SK-N-SH (cell line): ENCODE measurements at regions not wholly inside any gene's neighbourhood (a gene's known extent, or its start where the extent isn't known, plus 50 kb on each side); places are given as distances from the start of the nearest gene placed in this dataset.
A peak's percentile ranks its signal among the peaks of the same experiment; 100 is the strongest.

Experiments used
- CTCF ChIA-PET: fragments of 300-600, 350-600 bp; formaldehyde crosslinking; extraction: SDS; loops from one replicate; lab custom pipeline; 2021; lab: Yijun Ruan, JAX
- POLR2A ChIA-PET: fragments of 350-600 bp; sonication (Branson Sonifier 250); formaldehyde crosslinking; extraction: SDS; loops from one replicate; lab custom pipeline; 2020; ENCODE audit warnings: antibody characterized with exemption, inconsistent platforms; lab: Yijun Ruan, JAX
- DNase-seq: peaks from one replicate; pipeline ENCODE4 v3.0.0; 2012
- H2AFZ ChIP-seq: fragments of 200-600 bp; sonication (generic); 2 replicates; pipeline ENCODE4 v1.8.1; 2016; ENCODE audit warnings: antibody characterized with exemption, mild to moderate bottlenecking, low read depth
- H3F3A ChIP-seq: fragments of 200-600 bp; sonication (generic); replicated peaks from 2 replicates; pipeline ENCODE3; 2016; ENCODE audit warnings: antibody characterized with exemption, mild to moderate bottlenecking; ENCODE audit not compliant: insufficient read depth
- H3K27ac ChIP-seq, 2 experiments: fragments of 200-500 bp in 1 of 2; fragments of 200-600 bp in 1 of 2; sonication (Bioruptor generic) in 1 of 2; sonication (generic), shearing (Covaris generic) in 1 of 2; 2 replicates each; pipeline versions ENCODE4 v1.5.1 to v1.6.1; 2014 to 2016; ENCODE audit warnings: low read depth in 2 of 2, inconsistent platforms in 1 of 2, low read length in 1 of 2, mild to moderate bottlenecking in 1 of 2, mixed read lengths in 1 of 2
- H3K27me3 ChIP-seq: fragments of 200-600 bp; sonication (generic), shearing (Covaris generic); 2 replicates; pipeline ENCODE4 v1.6.1; 2016; ENCODE audit warnings: mixed run types; ENCODE audit not compliant: insufficient read depth
- H3K36me3 ChIP-seq, 2 experiments: fragments of 200-500 bp in 1 of 2; fragments of 200-600 bp in 1 of 2; sonication (Bioruptor generic) in 1 of 2; sonication (generic) in 1 of 2; replicated peaks in 1 of 2; 2 replicates each; pipeline versions ENCODE3 to v1.5.1; 2014 to 2016; ENCODE audit warnings: low read length in 1 of 2, mild to moderate bottlenecking in 1 of 2; ENCODE audit not compliant: insufficient read depth in 2 of 2, control insufficient read depth in 1 of 2
- H3K4me1 ChIP-seq, 2 experiments: fragments of 200-500 bp in 1 of 2; fragments of 200-600 bp in 1 of 2; sonication (Bioruptor generic) in 1 of 2; sonication (generic), shearing (Covaris generic) in 1 of 2; 2 replicates each; pipeline versions ENCODE4 v1.5.1 to v1.6.1; 2014 to 2016; ENCODE audit warnings: low read depth in 1 of 2, low read length in 1 of 2, mixed run types in 1 of 2; ENCODE audit not compliant: insufficient read depth in 2 of 2, control insufficient read depth in 1 of 2
- H3K4me2 ChIP-seq: fragments of 200-600 bp; sonication (generic), shearing (Covaris generic); 2 replicates; pipeline ENCODE4 v1.6.1; 2017; ENCODE audit warnings: mixed run types
- H3K4me3 ChIP-seq, 2 experiments: fragments of 200-500 bp in 1 of 2; fragments of 200-600 bp in 1 of 2; sonication (Bioruptor generic) in 1 of 2; sonication (generic), shearing (Covaris generic) in 1 of 2; 2 replicates each; pipeline versions ENCODE4 v1.5.1 to v1.8.1; 2014 to 2016; ENCODE audit warnings: low read depth in 2 of 2, inconsistent platforms in 1 of 2, low read length in 1 of 2, mild to moderate bottlenecking in 1 of 2, mixed read lengths in 1 of 2, moderate library complexity in 1 of 2
- H3K79me2 ChIP-seq: fragments of 200-600 bp; sonication (generic); 2 replicates; pipeline ENCODE4 v1.8.1; 2017; ENCODE audit warnings: mild to moderate bottlenecking; ENCODE audit not compliant: insufficient read depth
- H3K9ac ChIP-seq: fragments of 200-600 bp; sonication (generic); 2 replicates; pipeline ENCODE4 v1.6.1; 2017; ENCODE audit warnings: mixed run types
- H3K9me2 ChIP-seq: fragments of 200-600 bp; sonication (generic); 2 replicates; pipeline ENCODE4 v1.6.1; 2017; ENCODE audit warnings: mixed run types
- H3K9me3 ChIP-seq: fragments of 200-600 bp; sonication (generic); 2 replicates; pipeline ENCODE4 v1.6.1; 2017; ENCODE audit warnings: mixed run types, mild to moderate bottlenecking, moderate library complexity
- H4K20me1 ChIP-seq: fragments of 200-600 bp; sonication (generic); 2 replicates; pipeline ENCODE4 v1.6.1; 2017; ENCODE audit warnings: mild to moderate bottlenecking, mixed run types; ENCODE audit not compliant: insufficient read depth
- CTCF ChIP-seq: fragments of 200-600 bp; sonication (generic); IDR thresholded peaks from 2 replicates; pipeline ENCODE4 v1.6.1; 2017; ENCODE audit warnings: antibody characterized with exemption, mild to moderate bottlenecking, moderate library complexity
- GATA2 ChIP-seq: sonication (generic); formaldehyde crosslinking; IDR thresholded peaks from 2 replicates; pipeline ENCODE4 v1.5.0; 2020; ENCODE audit warnings: mild to moderate bottlenecking, missing genetic modification reagents
- NFIC ChIP-seq: IDR thresholded peaks from 2 replicates; pipeline ENCODE4 v1.4.0; 2012; ENCODE audit warnings: borderline replicate concordance
- PBX3 ChIP-seq: IDR thresholded peaks from 2 replicates; pipeline ENCODE4; 2012
- POLR2AphosphoS5 ChIP-seq: IDR thresholded peaks from 2 replicates; pipeline ENCODE4 v1.6.1; 2012; ENCODE audit warnings: low read depth, low read length
- RAD21 ChIP-seq: IDR thresholded peaks from 2 replicates; pipeline ENCODE4 v1.6.1; 2012; ENCODE audit warnings: mild to moderate bottlenecking, low read length
- REST ChIP-seq: IDR thresholded peaks from 2 replicates; pipeline ENCODE4 v1.6.1; 2012; ENCODE audit warnings: mild to moderate bottlenecking, low read depth, low read length, moderate library complexity
- RFX5 ChIP-seq: IDR thresholded peaks from 2 replicates; pipeline ENCODE4 v1.6.1; 2012; ENCODE audit warnings: mild to moderate bottlenecking, improper control_type of control experiment, low read length
- RXRA ChIP-seq: IDR thresholded peaks from 2 replicates; pipeline ENCODE4 v1.4.0; 2012; ENCODE audit warnings: low read depth, mild to moderate bottlenecking, borderline replicate concordance
- SIN3A ChIP-seq: IDR thresholded peaks from 2 replicates; pipeline ENCODE4 v1.6.1; 2012; ENCODE audit warnings: low read depth, mild to moderate bottlenecking, low read length, moderate library complexity, borderline replicate concordance
- SMC3 ChIP-seq: IDR thresholded peaks from 2 replicates; pipeline ENCODE4 v1.6.1; 2012; ENCODE audit warnings: low read depth, low read length, improper control_type of control experiment
- TAF1 ChIP-seq: IDR thresholded peaks from 2 replicates; pipeline ENCODE4 v1.6.1; 2012; ENCODE audit warnings: low read depth, mild to moderate bottlenecking, low read length, moderate library complexity, borderline replicate concordance
- TEAD4 ChIP-seq: IDR thresholded peaks from 2 replicates; pipeline ENCODE4 v1.4.0; 2012; ENCODE audit warnings: mild to moderate bottlenecking, borderline replicate concordance; ENCODE audit not compliant: insufficient read depth
- YY1 ChIP-seq: IDR thresholded peaks from 2 replicates; pipeline ENCODE4 v1.4.0; 2012; ENCODE audit warnings: low read depth, mild to moderate bottlenecking
- WGBS: methylation state at CpG from one replicate; pipeline ENCODE4 v1.1.6; 2017; ENCODE audit warnings: low lambda C conversion rate; 5-methylcytosine and 5-hydroxymethylcytosine counted together

- Histone ChIP-seq H3K4me3 (no peak overlapping the region), H3K9me2 (no peaks in the 10 kb centered on the region), H3K9ac (no peak overlapping the region), H3F3A (no peaks in the 10 kb centered on the region), H4K20me1 (no peaks in the 10 kb centered on the region), H3K9me3 (no peaks in the 10 kb centered on the region), H3K27me3 (no peaks in the 10 kb centered on the region)
- WGBS: 91% methylated on average over 1 of the region's 1 CpG
- TF ChIP-seq TAF1: no peak
- no peak for TF ChIP-seq POLR2AphosphoS5
- peak; percentile 68 for TF ChIP-seq CTCF
- TF ChIP-seq REST: no peak
- no peak for TF ChIP-seq GATA2
- TF ChIP-seq SMC3: peak; percentile 47
- no peak for TF ChIP-seq RFX5
- peak; percentile 72 for TF ChIP-seq RAD21
- TF ChIP-seq PBX3: no peak
- TF ChIP-seq NFIC: no peak
- TF ChIP-seq, all 33 proteins: peak for 3
- no peaks in the 10 kb centered on the region for H3K4me1 ChIP-seq
- H3K79me2 ChIP-seq: no peaks in the 10 kb centered on the region
- POLR2A ChIA-PET: no interaction called here
- no peak overlapping the region for H2AFZ ChIP-seq
- peak; percentile 18 for DNase-seq
- CTCF ChIA-PET: interaction anchor here (0.6 to 2.4 kb wide), 16 partner anchors 8 to 663 kb away, joined by 3 to 9 read pairs (median 4); no protein-coding TSS in a partner anchor
- H3K36me3 ChIP-seq: no peaks in the 10 kb centered on the region
- no peak overlapping the region for H3K27ac ChIP-seq
- no peak overlapping the region for H3K4me2 ChIP-seq
Measured at GRCh38 chr21:23853796-23854379, 1753.4 kb downstream of the MRPL39 start.

GRCh38 chr21:23837564-23837963, 1769.7 kb downstream of the MRPL39 start:
- no peak overlapping the region for H3K4me3 ChIP-seq
- no peak overlapping the region for H3K4me2 ChIP-seq
- no peaks in the 10 kb centered on the region for H4K20me1 ChIP-seq
- H3K27me3 ChIP-seq: no peaks in the 10 kb centered on the region
- no peaks in the 10 kb centered on the region for H3K79me2 ChIP-seq
- WGBS: 21% methylated on average over 3 of the region's 3 CpGs
- ChIA-PET CTCF (no interaction called here), POLR2A (no interaction called here)
- H3K9me2 ChIP-seq: no peaks in the 10 kb centered on the region
- no peak for TF ChIP-seq TEAD4
- TF ChIP-seq YY1: no peak
- TF ChIP-seq TAF1: no peak
- TF ChIP-seq GATA2: no peak
- TF ChIP-seq SIN3A: no peak
- no peak for TF ChIP-seq RXRA
- no peaks in the 10 kb centered on the region for H3F3A ChIP-seq
- no peak for DNase-seq
- no peaks in the 10 kb centered on the region for H3K9me3 ChIP-seq
- no peak overlapping the region for H2AFZ ChIP-seq
- H3K36me3 ChIP-seq: no peaks in the 10 kb centered on the region
- no peak overlapping the region for H3K9ac ChIP-seq
- H3K27ac ChIP-seq: no peak overlapping the region
- no peaks in the 10 kb centered on the region for H3K4me1 ChIP-seq
